ENCODE measurements at regions not wholly inside any gene's neighbourhood (a gene's known extent, or its start where the extent isn't known, plus 50 kb on each side); places are given as distances from the start of the nearest gene placed in this dataset.

GRCh38 chr2:12379143-12379542, 337.6 kb upstream of the TRIB2 start:
- no peak for DNase-seq (ENCODE audit: low read depth)
- H3K4me3 ChIP-seq (ENCODE audit: low read depth, low read length): no peak overlapping the region
- TF ChIP-seq MYC (IDR thresholded peaks at IDR 0.05; ENCODE audit: low read depth, low read length) (no peak), MAX (IDR thresholded peaks at IDR 0.05; ENCODE audit: low read depth, low read length) (no peak), POLR2A (IDR thresholded peaks at IDR 0.05; ENCODE audit: extremely low read depth, insufficient read length) (no peak)

GRCh38 chr2:12381543-12382325, 335.0 kb upstream of the TRIB2 start:
- TF ChIP-seq CTCF (IDR thresholded peaks at IDR 0.05; ENCODE audit: low read depth, low read length): no peak
- no peak for TF ChIP-seq POLR2A (IDR thresholded peaks at IDR 0.05; ENCODE audit: extremely low read depth, insufficient read length)
- no peak for TF ChIP-seq MAX (IDR thresholded peaks at IDR 0.05; ENCODE audit: low read depth, low read length)
- no peak for TF ChIP-seq MYC (IDR thresholded peaks at IDR 0.05; ENCODE audit: low read depth, low read length)
- DNase-seq (ENCODE audit: low read depth): no peak
- no peak overlapping the region for H3K4me3 ChIP-seq (ENCODE audit: low read depth, low read length)

GRCh38 chr2:12382366-12382765, 334.4 kb upstream of the TRIB2 start:
- H3K4me3 ChIP-seq (ENCODE audit: low read depth, low read length): no peak overlapping the region
- TF ChIP-seq MYC (IDR thresholded peaks at IDR 0.05; ENCODE audit: low read depth, low read length) (no peak), CTCF (IDR thresholded peaks at IDR 0.05; ENCODE audit: low read depth, low read length) (no peak), POLR2A (IDR thresholded peaks at IDR 0.05; ENCODE audit: extremely low read depth, insufficient read length) (no peak), MAX (IDR thresholded peaks at IDR 0.05; ENCODE audit: low read depth, low read length) (no peak)
- DNase-seq (ENCODE audit: low read depth): no peak

GRCh38 chr2:12389344-12390045, 327.2 kb upstream of the TRIB2 start:
- DNase-seq (ENCODE audit: low read depth): no peak
- H3K4me3 ChIP-seq (ENCODE audit: low read depth, low read length): no peak overlapping the region
- no peak for TF ChIP-seq MAX (IDR thresholded peaks at IDR 0.05; ENCODE audit: low read depth, low read length)
- TF ChIP-seq MYC (IDR thresholded peaks at IDR 0.05; ENCODE audit: low read depth, low read length): no peak
- TF ChIP-seq CTCF (IDR thresholded peaks at IDR 0.05; ENCODE audit: low read depth, low read length): no peak
- TF ChIP-seq POLR2A (IDR thresholded peaks at IDR 0.05; ENCODE audit: extremely low read depth, insufficient read length): no peak

- TF ChIP-seq POLR2A (IDR thresholded peaks at IDR 0.05; ENCODE audit: extremely low read depth, insufficient read length): no peak
- no peak overlapping the region for H3K4me3 ChIP-seq (ENCODE audit: low read depth, low read length)
- DNase-seq (ENCODE audit: low read depth): no peak
These were observed 325.6 kb upstream of the TRIB2 start for GRCh38 chr2:12391116-12391515.

GRCh38 chr2:12396699-12397098, 320.0 kb upstream of the TRIB2 start:
- no peak overlapping the region for H3K4me3 ChIP-seq (ENCODE audit: low read depth, low read length)
- DNase-seq (ENCODE audit: low read depth): no peak
- TF ChIP-seq MAX (IDR thresholded peaks at IDR 0.05; ENCODE audit: low read depth, low read length) (no peak), POLR2A (IDR thresholded peaks at IDR 0.05; ENCODE audit: extremely low read depth, insufficient read length) (no peak), CTCF (IDR thresholded peaks at IDR 0.05; ENCODE audit: low read depth, low read length) (no peak), MYC (IDR thresholded peaks at IDR 0.05; ENCODE audit: low read depth, low read length) (no peak)
